SK-MEL-5 (cell line): ENCODE measurements at regions not wholly inside any gene's neighbourhood (a gene's known extent, or its start where the extent isn't known, plus 50 kb on each side); places are given as distances from the start of the nearest gene placed in this dataset.
A peak's percentile ranks its signal among the peaks of the same experiment; 100 is the strongest.

ENCODE experiments used
- DNase-seq: peaks from one replicate; pipeline ENCODE4 v3.0.0-alpha.2; 2016; ENCODE audit warnings: low read depth, low spot score
- in situ Hi-C: cut with HindIII; loops from 2 replicates; pipeline ENCODE4 v1.10.0; 2016; ENCODE audit warnings: low sequenced_read_pairs, high pct_unique_total_duplicates, low pct_unique_long_range_greater_than_20kb

DNA sequence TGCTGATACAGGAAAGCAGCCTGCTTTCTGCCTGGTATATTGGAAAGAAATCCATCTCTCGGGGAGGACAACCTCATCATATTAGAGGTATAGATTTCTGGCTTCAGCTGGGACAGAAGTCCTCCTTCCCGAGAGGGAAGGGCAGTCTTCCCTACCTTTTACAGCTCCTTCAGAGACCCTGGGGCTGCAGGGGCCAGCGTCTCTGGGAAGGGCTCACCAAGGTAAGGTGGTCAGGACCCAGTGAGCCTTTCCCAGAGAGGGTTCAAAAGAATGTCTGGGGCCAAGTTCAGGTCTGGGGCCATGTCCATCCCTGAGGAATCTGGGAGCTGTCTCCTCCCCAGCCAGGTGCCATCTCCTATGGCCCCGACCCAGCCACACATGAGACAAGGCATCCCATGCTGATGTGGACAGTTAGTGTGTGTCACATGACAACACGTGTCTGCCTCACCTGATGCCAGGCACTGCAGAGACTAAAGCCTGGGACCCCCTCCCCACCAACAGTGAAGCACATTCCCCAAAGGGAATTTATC lies 136.4 kb downstream of the URI1 start:
- no peak for DNase-seq
- in situ Hi-C loops = no loop called here

GRCh38 chr19:30079200-30079599 lies 137.2 kb downstream of the URI1 start:
- DNase-seq = no peak
- in situ Hi-C loops = no loop called here

DNA sequence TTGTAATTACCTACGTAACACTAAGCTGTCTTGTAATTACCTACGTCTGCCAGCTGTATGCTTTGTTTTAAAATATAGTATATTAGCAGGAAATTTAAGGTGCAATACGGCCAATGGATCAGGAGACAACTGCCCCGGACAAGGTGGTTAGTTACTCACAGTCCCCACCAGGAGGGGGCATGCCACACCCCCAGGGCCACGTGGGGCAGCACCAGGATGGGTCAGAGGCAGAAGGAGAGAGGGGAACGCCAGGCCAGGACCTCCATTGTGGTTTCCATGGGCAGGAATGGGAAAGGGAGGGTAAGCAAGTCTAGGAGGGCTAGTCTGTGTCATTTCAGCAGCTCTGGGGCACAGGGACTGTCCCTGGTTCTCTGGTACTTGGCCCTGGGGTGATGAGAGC lies 140.1 kb downstream of the URI1 start:
- DNase-seq = no peak
- in situ Hi-C loops = no loop called here

- DNase-seq = no peak
- in situ Hi-C loops = no loop called here
Measured at GRCh38 chr19:30082611-30083010, 140.6 kb downstream of the URI1 start.

- in situ Hi-C loops = no loop called here
- no peak for DNase-seq
Measured at GRCh38 chr19:30083125-30083681, 141.2 kb downstream of the URI1 start.

GRCh38 chr19:30083701-30084156 lies 141.7 kb downstream of the URI1 start:
- in situ Hi-C loops = no loop called here
- no peak for DNase-seq

GRCh38 chr19:30084390-30084819 lies 142.4 kb downstream of the URI1 start:
- in situ Hi-C loops = no loop called here

GRCh38 chr19:30085394-30085793 lies 143.4 kb downstream of the URI1 start:
- peak; percentile 35 for DNase-seq
- in situ Hi-C loops = no loop called here

More at GRCh38 chr19:30084390-30084819, 142.4 kb downstream of the URI1 start:
- no peak for DNase-seq

DNA sequence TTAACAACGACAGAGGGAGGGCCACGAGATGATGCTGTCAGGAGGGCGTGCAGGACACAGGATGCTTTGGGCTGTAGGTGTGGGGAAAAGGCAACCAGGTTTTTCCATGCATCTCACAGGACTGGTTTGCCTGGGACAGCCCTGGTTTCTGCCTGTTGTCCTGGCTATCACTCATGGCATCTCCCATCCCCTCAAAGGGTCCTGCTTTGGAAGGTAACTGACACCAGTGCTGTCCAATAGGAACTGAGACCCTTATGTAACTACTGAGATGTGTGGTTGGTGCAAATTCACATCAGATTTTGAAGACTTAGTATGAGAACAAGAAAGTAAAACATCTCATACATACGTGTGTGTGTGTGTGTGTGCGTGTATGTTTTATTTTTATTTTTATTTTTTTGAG lies 144.2 kb downstream of the URI1 start:
- in situ Hi-C loops = no loop called here
- no peak for DNase-seq

GRCh38 chr19:30086916-30087315 lies 144.9 kb downstream of the URI1 start:
- DNase-seq = no peak

DNA sequence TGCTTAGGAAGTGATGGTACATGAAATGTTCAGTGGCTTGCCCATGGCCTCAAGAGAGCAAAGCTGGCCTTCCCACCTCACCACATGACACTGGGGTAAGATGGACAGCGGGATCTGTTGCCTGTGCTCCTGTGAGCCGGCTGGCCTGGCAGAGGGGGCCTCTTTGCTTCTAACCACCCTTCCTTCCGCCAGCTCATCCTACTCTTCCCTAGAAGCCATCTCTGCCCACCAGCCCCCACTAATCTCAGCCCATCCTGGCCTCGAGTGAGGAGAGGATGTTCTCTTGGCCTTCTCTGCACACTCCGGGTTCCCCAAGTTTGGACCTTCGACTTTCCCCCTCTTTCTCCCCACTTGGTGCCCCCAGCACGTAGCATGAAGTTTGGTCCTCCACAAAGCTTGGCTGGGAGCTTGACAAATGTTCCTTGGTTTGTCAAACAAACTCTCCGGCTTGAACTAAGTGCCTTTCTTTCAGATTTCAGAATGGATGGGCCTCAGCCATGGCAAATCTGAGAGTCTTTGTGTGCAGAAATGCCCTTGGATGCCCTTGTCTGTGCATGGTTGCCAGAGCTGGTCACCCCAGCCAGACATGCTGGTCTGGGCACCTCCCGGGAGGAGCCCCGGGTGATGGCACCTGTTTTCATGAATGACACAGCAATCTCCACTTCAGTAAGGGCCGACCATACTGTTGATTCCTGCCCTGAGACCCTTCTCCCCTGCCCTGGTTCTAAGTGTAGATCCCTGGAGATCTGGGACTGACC lies 145.5 kb downstream of the URI1 start:
- no peak for DNase-seq
- in situ Hi-C loops = no loop called here

More at GRCh38 chr19:30086916-30087315, 144.9 kb downstream of the URI1 start:
- in situ Hi-C loops = no loop called here

GRCh38 chr19:30088567-30088966 lies 146.5 kb downstream of the URI1 start:
- in situ Hi-C loops = no loop called here
- no peak for DNase-seq

DNA sequence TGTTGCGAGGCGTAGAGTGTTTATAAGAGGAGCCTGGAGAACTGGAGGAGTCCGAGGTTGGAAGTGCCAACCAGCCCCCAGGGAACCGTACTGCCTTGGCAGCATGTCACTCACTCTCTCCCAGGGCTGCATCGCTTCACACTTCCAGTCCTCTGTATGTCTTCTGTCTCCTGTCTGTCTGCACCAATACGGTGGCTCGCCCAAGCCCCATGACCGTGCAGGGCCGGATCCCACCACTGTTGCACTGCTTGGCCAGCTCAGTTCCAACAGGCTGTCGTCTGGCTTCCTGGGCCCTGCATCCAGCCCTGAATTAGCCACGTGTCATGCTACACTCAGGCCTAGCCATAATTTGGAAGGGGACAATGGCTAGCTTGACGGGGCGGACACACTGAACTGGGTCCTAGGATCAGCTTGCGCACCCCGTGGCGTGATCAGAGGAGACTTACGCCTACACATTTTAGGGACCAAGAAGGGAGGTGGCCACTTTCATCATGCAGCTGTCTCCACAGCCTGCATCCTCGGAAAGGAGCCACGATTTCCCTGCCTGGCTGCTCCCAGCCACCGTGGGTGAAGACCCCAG lies 147.1 kb downstream of the URI1 start:
- DNase-seq = no peak
- in situ Hi-C loops = no loop called here

DNA sequence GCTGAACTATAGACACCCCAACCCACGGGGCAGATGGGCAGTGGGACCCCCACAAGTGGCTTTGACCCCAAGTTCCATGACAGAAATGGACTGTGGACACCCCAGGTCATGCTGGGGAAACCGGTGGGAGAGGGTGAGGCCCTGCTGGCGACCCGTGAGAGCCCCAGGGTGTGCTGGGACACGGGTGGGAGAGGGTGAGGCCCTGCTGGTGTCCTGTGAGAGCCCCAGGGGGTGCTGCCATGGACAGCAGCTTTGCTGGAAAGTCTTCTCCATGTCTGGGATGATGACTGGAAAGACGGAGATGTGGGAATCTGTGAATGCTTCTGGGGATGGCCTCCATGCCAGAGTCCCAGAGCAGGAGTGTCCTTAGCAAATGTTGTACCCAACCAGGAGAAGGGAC lies 148.4 kb downstream of the URI1 start:
- DNase-seq = no peak
- in situ Hi-C loops = no loop called here

- in situ Hi-C loops = no loop called here
- DNase-seq = no peak
Measured at GRCh38 chr19:30090963-30091362, 148.9 kb downstream of the URI1 start.

- in situ Hi-C loops = no loop called here
- DNase-seq = no peak
Measured at GRCh38 chr19:30091456-30091855, 149.4 kb downstream of the URI1 start.

- no peak for DNase-seq
- in situ Hi-C loops = no loop called here
Measured at GRCh38 chr19:30091856-30092255, 149.8 kb downstream of the URI1 start.

DNA sequence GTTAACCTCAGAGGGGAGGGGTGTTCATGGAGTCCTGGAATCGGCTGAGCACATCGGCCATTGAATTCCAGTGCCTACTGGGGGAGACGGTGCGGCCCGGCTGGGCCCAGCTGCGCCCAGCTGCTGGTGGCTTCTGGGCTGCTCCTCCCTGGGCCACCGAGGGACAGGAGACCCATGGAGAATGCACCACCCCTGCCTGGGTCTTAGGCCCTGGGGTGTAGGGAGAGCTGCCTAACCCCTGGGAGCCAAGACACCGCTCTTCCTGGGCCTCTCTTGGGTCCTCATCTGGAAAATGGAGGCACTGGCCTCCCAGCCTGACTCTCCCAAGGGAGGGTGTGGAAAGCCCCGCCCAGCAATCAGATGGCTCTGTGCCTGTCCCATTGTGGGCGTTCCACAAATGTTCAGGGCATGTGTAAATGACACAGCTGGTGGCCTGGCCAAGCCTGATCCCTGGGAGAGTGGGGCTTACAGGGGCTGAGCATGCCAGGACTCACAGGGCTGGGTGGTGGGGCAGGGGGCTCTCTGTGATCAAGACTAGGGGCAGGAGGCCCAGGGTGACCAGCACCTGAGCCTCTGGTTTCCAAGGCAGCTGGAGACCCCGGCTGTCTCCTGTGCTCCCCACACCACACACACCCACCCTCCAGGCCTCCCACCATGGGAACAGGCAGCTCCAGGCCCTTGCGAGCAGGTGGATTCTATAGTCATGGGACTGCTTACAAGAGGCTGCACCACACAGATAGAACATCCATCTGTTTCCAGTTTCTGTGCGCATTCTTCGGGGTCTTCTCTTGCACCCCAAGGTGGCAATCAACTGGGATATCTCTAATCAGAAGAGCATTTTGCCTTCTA lies 150.9 kb downstream of the URI1 start:
- DNase-seq = no peak
- in situ Hi-C loops = no loop called here
